Activated naive CD4-positive, alpha-beta T cell treated with anti-CD3 and anti-CD28 coated beads, Interleukin-2, amount 50 U/mL, for 72 hours (primary cell): ENCODE measurements at regions not wholly inside any gene's neighbourhood (a gene's known extent, or its start where the extent isn't known, plus 50 kb on each side); places are given as distances from the start of the nearest gene placed in this dataset.
"Not testable (repeated sequence)": the region's sequence is repeated elsewhere in the genome, so short reads cannot be mapped to it uniquely, and the experiment has no call there.

ENCODE experiments used
- ATAC-seq, 2 donors: fragments of 150-1000 bp; cut with Tn5 transposase; 2 replicates each; pipeline ENCODE4 v1.10.0; 2021; ENCODE audit warnings: mild to moderate bottlenecking in 2 of 2, moderate library complexity in 2 of 2
- DNase-seq, 2 donors: peaks; one replicate each; pipeline ENCODE4 v3.0.0; 2021 to 2022; ENCODE audit warnings: low spot score in 2 of 2
- H3K27ac Mint-ChIP-seq, 2 donors: one replicate each; pipeline ENCODE4 v1.8.0; 2022; ENCODE audit warnings: mild to moderate bottlenecking in 2 of 2, mixed read lengths in 2 of 2
- H3K36me3 Mint-ChIP-seq, 2 donors: one replicate each; pipeline ENCODE4 v1.8.0; 2022; ENCODE audit warnings: mixed read lengths in 2 of 2
- H3K9me3 Mint-ChIP-seq, 2 donors: one replicate each; pipeline ENCODE4 v1.8.0; 2022; ENCODE audit warnings: mixed read lengths in 2 of 2

DNA sequence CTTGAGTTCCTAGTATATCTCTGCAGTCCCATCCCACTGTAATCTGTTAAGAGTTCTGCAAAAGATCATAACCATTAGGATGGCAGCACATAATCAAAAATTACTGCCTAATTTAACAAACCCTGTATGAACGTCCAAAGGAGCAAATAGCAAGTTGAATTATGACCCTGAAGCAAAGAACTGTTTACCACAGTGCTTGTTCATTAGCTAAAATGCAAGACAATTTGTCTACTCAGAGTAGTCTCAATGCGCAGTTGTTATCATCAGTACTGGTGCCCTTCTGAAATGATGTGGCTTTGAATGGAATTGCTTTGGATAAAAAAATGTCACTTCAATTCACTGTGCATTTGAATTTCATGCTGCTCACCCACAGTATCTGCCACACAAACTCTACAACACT lies 817.0 kb downstream of the SORCS1 start:
- ATAC-seq: no peak
- no peak overlapping the region for H3K27ac Mint-ChIP-seq
- H3K9me3 Mint-ChIP-seq: peaks cover 0 to 11% of the 10 kb centered on the region in 2 donors
- no peaks in the 10 kb centered on the region for H3K36me3 Mint-ChIP-seq
- DNase-seq: no peak

DNA sequence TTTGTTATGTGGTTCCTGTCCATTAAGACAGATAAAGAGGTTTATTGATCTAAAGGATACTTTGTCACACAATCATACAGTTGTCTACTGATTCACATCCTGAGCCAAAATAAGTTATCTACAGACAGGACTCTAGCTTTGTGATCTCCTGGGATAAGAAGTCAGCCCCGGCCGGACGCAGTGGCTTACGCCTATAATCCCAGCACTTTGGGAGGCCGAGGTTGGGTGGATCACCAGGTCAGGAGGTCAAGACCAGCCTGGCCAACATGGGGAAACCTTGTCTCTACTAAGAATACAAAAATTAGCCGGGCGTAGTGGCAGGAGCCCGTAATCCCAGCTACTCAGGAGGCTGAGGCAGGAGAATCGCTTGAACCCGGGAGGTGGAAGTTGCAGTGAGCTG lies 821.0 kb downstream of the SORCS1 start:
- not testable (repeated sequence) for H3K9me3 Mint-ChIP-seq, H3K27ac Mint-ChIP-seq, DNase-seq, ATAC-seq, H3K36me3 Mint-ChIP-seq

DNA sequence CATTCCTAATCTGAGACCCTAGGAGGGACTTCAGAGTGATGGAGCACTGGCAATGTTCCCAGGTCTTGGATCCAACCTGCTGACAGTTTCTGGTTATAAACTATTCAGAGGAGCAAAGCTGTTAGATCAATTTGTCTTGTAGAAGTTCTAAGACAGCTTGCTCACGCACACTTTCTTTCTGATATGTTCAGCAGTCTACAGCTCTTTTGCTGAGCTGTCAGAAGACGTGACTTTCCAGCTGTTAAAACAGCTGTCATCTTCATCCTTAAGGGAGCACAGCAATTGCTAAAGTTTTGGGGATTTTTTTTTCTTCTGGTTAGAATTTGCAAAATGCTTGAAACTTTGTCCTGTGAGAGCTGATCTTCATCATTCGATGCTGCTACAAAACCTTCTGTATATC lies 823.1 kb downstream of the SORCS1 start:
- ATAC-seq: no peak
- no peak for DNase-seq
- Mint-ChIP-seq H3K36me3 (no peaks in the 10 kb centered on the region), H3K27ac (no peak overlapping the region), H3K9me3 (no peaks in the 10 kb centered on the region)

DNA sequence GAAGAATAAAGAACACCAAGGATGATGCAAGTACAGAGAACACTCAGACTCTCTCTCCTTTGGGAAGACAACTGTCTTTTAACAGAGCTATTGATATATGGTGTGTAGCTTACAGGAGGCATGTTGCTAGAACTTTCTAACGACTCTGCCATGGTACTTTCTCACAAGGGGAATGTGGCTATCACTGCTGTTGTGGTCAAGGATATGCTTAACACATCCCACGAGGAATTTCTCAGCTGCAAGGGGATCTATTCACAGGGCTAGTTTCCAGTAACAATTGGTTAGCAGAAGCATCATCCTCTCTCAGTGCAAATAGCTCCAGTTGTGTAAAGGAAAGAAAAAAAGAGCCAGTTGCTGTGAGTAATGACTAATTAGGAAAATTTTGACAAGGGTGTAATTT lies 826.0 kb downstream of the SORCS1 start:
- no peak for DNase-seq
- Mint-ChIP-seq H3K9me3 (peaks cover 0 to 11% of the 10 kb centered on the region in 2 donors), H3K27ac (no peak overlapping the region), H3K36me3 (no peaks in the 10 kb centered on the region)
- no peak for ATAC-seq

DNA sequence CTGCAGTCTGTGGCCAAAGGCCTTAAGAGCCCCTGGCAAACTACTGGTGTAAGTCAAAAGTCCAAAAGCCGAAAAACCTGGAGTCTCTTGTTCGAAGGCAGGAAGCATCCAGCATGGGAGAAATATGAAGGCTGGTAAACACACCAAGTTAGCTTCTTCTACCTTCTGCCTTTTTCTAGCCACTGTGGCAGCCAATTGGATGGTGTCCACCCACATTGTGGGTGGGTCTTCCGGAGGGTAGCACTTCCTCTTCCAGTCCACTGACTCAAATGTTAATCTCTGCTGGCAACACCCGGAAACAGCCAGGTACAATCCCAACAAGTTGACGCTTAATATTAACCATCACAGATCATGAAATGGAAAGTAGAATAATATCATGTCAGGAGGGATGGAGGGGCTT lies 827.6 kb downstream of the SORCS1 start:
- ATAC-seq (no peak), DNase-seq (no peak)
- no peak overlapping the region for H3K27ac Mint-ChIP-seq
- H3K9me3 Mint-ChIP-seq: peaks cover 0 to 11% of the 10 kb centered on the region in 2 donors
- H3K36me3 Mint-ChIP-seq: no peaks in the 10 kb centered on the region

DNA sequence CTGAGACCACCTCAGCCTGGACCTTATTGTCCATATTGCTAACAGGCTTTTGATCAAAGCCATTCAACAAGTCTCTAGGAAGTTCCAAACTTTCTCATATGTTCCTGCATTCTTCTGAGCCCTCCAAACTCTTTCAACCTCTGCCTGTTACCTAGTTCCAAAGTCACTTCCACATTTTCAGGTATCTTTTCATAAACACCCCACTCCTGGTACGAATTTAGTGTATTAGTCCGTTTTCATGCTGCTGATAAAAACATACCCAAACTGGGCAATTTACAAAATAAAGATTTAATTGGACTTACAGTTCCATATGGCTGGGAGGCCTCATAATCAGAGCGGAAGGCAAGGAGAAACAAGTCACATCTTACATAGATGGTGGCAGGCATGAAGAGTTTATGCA lies 836.8 kb downstream of the SORCS1 start:
- Mint-ChIP-seq H3K9me3 (peaks cover 12 to 25% of the 10 kb centered on the region in 2 donors), H3K36me3 (peaks cover 16 to 37% of the 10 kb centered on the region in 2 donors), H3K27ac (no peak overlapping the region)
- DNase-seq (no peak), ATAC-seq (no peak)

DNA sequence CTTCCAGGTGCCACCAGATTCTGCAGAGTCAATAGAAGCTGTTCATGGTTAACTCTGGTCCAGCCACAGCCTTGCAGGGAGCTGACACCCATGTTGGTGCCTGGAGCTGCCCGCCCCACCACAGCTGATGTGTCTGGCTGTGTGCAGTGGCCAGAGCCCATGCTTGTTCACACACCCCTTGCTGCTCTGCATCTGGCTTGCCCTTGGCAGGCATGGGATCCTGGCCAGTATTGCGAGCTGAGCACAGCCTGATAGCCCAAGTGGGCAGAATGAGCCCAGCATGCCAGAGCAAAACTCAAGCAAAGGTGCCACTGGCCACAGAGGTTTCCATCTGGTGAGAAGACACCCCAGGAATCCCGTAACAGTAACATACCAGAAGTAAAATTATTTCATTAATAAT lies 843.6 kb downstream of the SORCS1 start:
- H3K27ac Mint-ChIP-seq: no peak overlapping the region
- ATAC-seq (no peak), DNase-seq (no peak)
- peaks cover 7 to 14% of the 10 kb centered on the region in 2 donors for H3K9me3 Mint-ChIP-seq
- peaks cover 3% of the 10 kb centered on the region in 2 donors for H3K36me3 Mint-ChIP-seq

DNA sequence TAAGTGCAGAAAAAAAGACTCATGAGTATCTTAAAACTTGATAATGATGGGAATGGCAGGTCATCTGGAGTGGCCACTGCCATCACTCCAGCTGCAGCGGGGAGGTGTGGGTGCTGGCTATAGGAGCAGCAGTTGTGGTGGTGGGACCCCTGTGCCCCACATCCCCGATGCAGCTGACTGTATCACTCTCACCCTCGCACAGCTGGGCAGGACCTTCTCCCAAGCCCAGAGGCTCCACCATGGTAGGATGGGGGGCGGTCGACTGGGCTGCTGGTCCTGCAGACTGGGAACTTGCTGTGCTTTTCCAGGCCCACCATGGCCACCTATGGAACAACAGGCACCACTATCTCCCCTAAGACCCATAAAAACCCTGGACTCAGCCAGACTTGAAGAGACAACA lies 844.4 kb downstream of the SORCS1 start:
- peaks cover 5 to 11% of the 10 kb centered on the region in 2 donors for H3K9me3 Mint-ChIP-seq
- DNase-seq: no peak

DNA sequence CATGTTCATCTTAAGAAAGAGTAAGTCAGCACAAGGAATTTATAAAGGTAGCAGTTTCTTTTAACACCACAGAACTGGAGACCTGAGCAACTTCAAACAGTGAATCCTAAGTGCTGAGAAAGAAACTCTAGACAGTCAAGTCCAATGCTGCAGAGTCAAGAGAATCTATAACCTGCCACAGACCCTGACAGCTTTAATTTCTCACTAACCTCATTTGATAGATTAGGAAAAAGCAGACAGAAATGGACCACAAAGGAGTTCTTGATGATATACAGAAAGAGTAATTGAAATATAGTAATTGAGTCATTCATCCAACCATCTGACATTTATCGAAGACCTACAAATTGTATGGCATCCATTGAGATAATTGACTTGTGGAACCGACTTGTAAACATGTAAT lies 847.0 kb downstream of the SORCS1 start:
- no peak for ATAC-seq
- no peak for DNase-seq
- Mint-ChIP-seq H3K27ac (no peak overlapping the region), H3K36me3 (no peaks in the 10 kb centered on the region), H3K9me3 (peaks cover 5 to 6% of the 10 kb centered on the region in 2 donors)

More for the DNA sequence above, 844.4 kb downstream of the SORCS1 start:
- Mint-ChIP-seq H3K36me3 (no peaks in the 10 kb centered on the region), H3K27ac (no peak overlapping the region)
- ATAC-seq: no peak

DNA sequence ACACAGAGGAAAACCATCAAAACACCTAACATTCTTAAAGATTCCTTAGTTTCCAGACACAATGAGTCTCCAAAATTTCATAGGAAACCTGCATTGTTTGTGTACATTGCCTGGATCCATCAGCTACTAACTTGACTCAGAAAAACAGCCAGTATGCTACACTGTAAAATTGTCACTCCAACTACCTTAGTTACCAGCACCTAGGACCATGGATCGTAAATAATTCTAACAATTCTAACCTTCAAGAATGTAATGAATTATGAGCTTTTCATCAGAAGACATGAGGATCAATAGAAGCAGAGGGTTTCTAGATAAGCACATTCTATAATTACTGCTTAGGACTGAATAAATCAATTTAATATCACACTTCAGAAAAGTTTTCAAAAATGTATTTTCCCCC lies 851.5 kb downstream of the SORCS1 start:
- H3K36me3 Mint-ChIP-seq: no peaks in the 10 kb centered on the region
- ATAC-seq: no peak

DNA sequence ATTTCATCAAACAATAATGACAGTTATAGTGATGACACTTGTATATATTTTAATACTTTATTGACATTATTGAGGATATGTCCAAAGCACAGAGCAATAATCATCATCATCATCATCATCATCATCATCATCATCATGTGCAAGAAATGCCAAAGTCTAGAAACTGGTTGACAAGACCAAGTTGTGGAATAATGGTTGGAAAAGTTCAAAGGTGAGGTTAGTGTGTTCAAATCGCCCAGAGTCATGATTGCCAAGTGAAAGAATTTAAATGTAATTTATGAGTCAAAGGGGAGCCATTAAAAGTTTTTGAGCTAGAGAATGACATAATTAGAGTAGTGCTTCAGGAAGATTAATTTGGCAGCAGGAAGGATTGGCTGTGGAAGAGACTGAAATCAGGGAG lies 852.4 kb downstream of the SORCS1 start:
- H3K9me3 Mint-ChIP-seq: peaks cover 3 to 5% of the 10 kb centered on the region in 2 donors
- no peak overlapping the region for H3K27ac Mint-ChIP-seq
- no peak for ATAC-seq
- DNase-seq: no peak
- H3K36me3 Mint-ChIP-seq: no peaks in the 10 kb centered on the region

More for the DNA sequence above, 851.5 kb downstream of the SORCS1 start:
- Mint-ChIP-seq H3K9me3 (peaks cover 3 to 5% of the 10 kb centered on the region in 2 donors), H3K27ac (no peak overlapping the region)
- DNase-seq: no peak

DNA sequence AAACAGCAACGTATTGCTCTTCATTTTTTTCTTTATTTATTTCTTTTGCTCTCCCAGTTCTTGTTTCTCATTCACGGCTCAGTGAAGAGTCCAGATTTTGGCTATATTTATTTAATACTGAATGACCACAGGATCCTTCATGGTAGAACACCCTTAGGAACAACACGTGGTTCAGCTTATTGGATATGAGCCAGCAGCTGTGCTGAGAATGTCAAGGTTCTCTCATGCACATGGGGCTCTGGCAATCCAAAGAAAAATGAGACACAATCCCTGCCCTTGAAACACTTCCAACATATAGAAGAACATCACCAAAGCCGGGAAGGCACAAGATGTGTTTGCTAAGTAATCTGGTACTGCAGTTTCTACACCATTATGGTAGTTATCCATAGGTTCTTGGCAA lies 852.9 kb downstream of the SORCS1 start:
- Mint-ChIP-seq H3K36me3 (no peaks in the 10 kb centered on the region), H3K9me3 (peaks cover 3 to 5% of the 10 kb centered on the region in 2 donors), H3K27ac (no peak overlapping the region)
- ATAC-seq: no peak
- DNase-seq: no peak

DNA sequence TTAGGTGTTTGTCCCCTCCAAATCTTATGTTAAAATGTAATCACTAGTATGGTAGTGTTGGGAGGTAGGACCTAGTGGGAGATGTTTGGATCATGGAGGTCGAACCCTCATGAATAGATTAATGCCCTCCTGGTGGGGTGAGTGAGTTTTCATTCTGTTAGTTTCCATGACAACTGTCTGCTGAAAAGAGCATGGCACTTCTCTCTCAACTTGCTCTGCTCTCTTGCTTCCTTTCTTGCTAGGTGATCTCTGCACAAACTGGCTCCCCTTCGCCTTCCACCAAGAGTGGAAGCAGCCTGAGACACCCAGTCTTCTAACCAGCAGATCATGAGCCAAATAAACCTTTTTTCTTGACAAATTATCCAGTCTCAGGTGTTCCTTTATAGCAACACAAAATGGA lies 853.9 kb downstream of the SORCS1 start:
- ATAC-seq (no peak), DNase-seq (no peak)
- no peak overlapping the region for H3K27ac Mint-ChIP-seq
- no peaks in the 10 kb centered on the region for H3K36me3 Mint-ChIP-seq
- H3K9me3 Mint-ChIP-seq: peaks cover 3 to 5% of the 10 kb centered on the region in 2 donors

DNA sequence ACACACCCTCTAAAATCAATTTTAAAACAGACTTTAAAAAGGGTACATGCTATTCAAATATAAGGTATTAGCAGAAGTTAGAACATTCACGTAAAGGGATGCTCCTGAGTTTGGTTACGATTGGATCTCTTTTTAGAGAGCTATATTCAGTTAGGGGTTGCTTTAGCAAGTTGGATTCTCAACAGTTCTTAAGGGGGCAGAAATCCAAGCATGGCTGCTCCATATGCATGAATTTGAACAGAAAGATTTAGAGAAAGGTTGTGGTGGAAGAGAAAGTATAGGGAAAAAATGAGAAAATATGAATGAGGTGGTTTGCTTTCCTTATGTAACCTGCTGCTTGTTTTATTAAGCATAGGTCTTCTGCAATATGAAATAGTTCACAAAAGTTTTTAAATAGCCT lies 855.1 kb downstream of the SORCS1 start:
- no peak overlapping the region for H3K27ac Mint-ChIP-seq
- peaks cover 3 to 5% of the 10 kb centered on the region in 2 donors for H3K9me3 Mint-ChIP-seq
- no peaks in the 10 kb centered on the region for H3K36me3 Mint-ChIP-seq
- ATAC-seq (no peak), DNase-seq (no peak)

DNA sequence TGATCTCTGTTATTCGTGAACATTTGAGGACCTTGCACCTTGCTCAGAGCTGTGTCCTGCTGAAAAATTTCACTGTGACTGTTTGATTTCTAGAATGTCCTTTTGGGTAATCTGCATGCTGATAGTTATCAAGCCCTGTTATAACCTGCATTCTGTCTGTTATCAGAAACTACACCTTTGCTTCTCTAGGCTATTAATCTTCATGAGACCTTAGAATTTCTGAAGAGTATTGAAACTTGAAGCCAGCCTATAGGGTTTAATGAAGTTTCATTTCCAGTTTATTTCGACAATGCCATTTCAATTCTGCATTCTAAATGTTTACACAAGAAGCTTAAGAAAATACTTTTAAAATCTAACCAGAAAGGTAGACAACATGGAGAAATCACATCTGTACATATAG lies 856.2 kb downstream of the SORCS1 start:
- no peak overlapping the region for H3K27ac Mint-ChIP-seq

DNA sequence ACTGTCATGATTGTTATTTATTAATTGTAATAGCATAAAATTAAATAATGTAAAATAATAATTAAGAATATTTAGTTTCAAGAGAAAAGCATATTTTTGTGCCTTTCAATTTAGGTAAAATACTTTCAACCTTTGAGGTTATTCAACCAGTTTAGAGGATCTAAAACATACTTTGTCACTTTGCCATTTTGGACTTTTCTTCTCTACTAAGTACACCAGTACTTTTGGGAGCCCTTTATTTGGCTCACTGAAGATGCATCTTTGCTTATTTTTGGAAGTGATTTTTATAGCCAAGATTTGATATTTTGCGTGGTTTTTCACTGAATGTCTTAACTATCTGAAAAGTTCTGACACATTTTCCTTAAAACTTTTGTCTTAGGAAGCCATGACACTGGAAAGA lies 860.5 kb downstream of the SORCS1 start:
- H3K9me3 Mint-ChIP-seq: peaks cover 0 to 4% of the 10 kb centered on the region in 2 donors
- ATAC-seq: no peak

More for the DNA sequence above, 856.2 kb downstream of the SORCS1 start:
- ATAC-seq (no peak), DNase-seq (no peak)
- Mint-ChIP-seq H3K36me3 (no peaks in the 10 kb centered on the region), H3K9me3 (peaks cover 3 to 5% of the 10 kb centered on the region in 2 donors)

DNA sequence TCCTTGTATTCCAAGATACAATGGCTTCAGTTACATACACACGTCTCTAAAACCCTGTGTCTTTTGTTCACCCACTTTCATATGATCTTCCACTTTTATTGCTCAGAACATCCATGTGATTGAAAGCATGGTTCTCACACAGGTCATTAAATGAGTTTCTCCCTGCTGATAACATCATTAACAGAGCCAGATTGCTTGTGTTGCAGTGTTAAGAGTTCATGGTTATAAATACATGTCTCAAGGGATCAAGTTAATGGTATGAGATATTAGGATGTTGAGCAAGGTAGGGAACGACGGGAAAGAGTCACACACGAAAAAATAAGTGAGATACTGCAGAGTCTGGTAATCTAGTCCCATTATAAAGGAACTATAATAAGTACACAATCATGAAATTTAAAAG lies 861.5 kb downstream of the SORCS1 start:
- Mint-ChIP-seq H3K9me3 (peaks cover 0 to 4% of the 10 kb centered on the region in 2 donors), H3K36me3 (no peaks in the 10 kb centered on the region), H3K27ac (no peak overlapping the region)
- ATAC-seq (no peak), DNase-seq (no peak)

More for the DNA sequence above, 860.5 kb downstream of the SORCS1 start:
- DNase-seq: no peak
- Mint-ChIP-seq H3K36me3 (no peaks in the 10 kb centered on the region), H3K27ac (no peak overlapping the region)

DNA sequence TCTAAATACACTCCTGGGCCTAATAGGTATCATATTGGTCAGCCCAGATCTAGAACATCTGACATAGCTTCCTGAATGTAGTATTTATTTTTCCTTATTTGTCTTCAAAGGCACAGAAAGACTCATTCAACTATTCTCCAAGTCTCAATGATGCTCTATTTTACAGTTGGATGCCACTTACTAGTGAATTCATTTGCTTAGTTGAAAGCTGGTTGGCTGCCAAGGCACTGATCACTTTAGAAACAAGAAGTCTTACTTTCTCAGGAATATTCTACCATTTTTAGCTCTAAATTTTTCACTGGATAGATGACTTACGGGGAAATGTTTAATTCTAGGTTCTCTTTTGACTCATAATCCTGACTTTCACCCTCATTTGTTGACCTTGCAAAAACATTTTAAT lies 863.4 kb downstream of the SORCS1 start:
- no peaks in the 10 kb centered on the region for H3K36me3 Mint-ChIP-seq
- no peak overlapping the region for H3K27ac Mint-ChIP-seq
- no peak for ATAC-seq
- H3K9me3 Mint-ChIP-seq: peaks cover 0 to 7% of the 10 kb centered on the region in 2 donors
- DNase-seq: no peak
